Stromal cell of bone marrow (primary cell): ENCODE measurements at regions not wholly inside any gene's neighbourhood (a gene's known extent, or its start where the extent isn't known, plus 50 kb on each side); places are given as distances from the start of the nearest gene placed in this dataset.
"Not testable (repeated sequence)": the region's sequence is repeated elsewhere in the genome, so short reads cannot be mapped to it uniquely, and the experiment has no call there.

Experiments
- DNase-seq: peaks from one replicate; pipeline ENCODE4 v3.0.0-alpha.2; 2012; ENCODE audit warnings: low read depth

DNA sequence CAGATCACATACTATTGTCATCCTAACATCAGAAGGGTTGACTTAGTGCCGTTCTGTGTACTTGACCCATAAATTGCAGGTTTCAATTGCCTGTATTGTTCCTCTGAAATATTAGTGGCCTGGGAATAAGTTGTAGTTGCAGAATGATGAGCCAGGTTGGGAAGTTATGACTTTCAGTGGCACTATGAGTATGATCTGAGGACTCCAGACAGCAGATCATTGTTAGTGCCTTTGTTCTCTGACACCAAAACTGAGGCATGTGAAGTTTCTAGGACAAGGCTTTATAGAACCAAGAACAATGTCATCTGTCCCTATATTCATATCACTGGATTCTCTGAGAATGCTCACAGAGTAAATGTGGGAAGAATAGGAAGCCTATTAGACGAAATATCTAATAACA lies 403.7 kb downstream of the STK39 start:
- no peak for DNase-seq

DNA sequence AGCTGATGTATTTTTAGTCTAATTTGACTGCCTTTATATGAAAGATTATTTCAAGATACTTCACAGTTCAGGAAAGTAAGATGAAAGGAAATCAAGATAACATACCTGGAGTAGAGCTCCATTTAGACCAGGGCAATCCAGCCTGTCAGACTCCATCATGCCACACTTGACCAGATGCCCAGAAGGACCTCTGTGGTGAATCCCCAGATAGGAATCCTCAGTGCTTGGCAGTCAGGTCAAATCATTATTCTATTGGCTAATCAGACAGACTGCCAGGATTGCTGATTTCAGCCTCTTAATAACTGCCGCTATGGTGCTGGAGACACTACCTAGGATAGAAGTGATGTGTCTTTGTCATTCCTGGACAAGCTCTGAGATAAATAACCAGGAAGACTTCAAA lies 404.2 kb downstream of the STK39 start:
- DNase-seq: no peak

DNA sequence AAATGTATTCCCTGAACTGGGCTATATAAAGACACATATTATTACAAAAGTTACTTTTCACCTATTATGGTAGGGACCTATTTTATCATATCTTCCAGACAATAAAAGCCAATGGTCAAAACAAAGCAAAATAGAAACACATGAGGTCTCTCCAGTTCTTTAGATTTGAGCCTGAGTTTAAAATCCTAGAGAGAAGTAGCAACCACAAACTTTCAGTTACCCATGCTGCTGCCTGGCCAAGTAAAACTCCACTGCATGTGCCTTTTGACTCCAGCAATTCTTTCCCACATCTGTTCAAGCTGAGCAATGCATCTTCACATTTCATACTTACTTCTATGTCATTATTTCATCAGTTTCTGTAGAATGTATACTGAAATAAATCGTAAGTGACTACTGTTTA lies 405.3 kb downstream of the STK39 start:
- DNase-seq: no peak

DNA sequence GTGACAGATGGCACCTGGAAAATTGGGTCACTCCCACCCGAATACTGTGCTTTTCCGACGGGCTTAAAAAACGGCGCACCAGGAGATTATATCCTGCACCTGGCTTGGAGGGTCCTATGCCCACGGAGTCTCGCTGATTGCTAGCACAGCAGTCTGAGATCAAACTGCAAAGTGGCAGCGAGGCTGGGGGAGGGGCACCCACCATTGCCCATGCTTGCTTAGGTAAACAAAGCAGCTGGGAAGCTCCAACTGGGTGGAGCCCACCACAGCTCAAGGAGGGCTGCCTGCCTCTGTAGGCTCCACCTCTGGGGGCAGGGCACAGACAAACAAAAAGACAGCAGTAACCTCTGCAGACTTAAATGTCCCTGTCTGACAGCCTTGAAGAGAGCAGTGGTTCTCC lies 412.1 kb downstream of the STK39 start:
- not testable (repeated sequence) for DNase-seq

DNA sequence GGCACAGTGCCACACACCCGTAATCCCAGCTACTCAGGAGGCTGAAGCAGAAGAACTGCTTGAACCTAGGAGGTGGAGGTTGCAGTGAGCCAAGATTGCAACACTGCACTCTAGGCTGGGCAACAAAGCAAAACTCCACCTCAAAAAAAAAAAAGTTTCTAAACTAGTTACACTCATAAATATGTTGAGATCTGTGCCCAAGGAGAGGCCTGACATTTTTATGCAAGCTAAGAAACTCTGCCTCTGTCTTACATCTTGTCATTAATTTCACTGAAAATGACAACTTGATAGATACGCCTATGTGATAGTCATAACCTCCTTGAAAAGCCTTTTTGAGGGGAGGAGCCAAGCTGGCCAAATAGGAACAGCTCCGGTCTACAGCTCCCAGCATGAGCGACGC lies 412.7 kb downstream of the STK39 start:
- no peak for DNase-seq

DNA sequence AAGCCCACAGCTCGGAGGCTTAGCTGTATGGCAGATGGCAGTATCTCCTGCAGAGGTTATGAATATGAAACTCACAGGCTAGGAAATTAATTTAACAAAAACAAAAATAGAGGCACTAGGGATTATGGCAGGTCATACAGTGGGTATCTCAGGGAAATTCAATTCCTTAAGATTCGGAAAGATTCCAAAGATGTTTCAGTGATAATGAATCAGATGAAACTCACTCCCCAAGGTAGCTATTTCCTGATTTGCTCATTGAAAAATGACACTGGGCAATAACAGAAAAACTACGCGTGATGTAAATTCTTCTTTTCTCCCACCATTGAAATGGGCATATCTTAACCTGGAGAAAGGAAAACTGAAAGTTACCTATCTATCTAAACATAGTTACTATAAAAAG lies 414.1 kb downstream of the STK39 start:
- no peak for DNase-seq

DNA sequence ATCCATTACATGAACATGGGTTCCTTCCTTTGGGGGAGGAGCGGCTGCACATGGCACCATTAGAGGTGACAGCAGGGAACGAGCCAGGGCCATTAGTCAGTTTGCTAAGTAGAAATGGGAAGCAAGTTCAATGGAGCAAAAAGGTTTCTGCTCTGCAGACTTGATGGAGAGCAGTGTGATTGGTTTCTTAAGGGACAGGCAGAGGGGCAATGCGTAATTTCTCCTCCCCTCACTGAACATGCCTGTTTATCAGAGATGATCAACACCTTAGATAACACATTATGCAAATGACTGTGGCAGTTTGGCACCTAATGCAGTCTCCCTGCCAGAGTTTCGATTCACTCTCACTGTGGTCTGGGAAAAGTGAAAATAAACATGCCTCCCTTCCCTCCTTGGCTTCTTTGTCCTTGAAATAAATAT lies 414.5 kb downstream of the STK39 start:
- no peak for DNase-seq

DNA sequence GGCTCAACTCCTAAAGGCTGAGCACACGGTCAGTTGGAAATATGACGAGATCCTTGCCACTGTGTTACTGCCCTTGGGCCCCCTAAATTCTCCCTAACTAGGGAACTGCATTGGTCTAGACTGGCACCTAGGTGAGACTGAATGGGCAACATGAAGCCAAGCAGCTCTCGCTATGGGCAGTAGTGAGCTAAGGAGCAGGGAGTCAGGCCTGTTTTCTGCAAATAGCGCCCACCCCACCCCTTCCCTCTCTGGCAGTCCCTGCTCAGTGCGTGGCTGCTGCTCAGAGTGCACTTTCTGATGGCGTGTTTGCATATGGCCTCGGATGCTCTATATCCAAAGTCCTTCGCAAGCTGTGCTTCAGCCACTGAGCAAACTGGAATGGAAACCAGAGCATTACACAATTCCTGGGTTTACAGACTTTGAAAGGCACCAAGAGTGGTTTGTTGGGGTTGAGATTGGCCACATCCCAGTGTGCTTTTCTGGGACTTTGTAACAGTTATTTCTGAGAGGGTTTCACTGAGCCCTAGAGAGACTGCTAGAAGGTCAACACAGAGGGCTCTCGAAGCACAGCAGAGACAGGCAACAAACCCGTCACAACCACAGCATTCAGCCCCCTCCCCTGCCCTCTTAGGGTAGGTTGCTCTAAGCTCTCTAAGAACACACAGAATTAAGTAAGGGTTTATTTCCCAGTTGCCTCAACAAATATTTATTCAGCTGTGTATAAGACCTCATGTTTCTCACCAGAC lies 419.9 kb downstream of the STK39 start:
- DNase-seq: no peak

DNA sequence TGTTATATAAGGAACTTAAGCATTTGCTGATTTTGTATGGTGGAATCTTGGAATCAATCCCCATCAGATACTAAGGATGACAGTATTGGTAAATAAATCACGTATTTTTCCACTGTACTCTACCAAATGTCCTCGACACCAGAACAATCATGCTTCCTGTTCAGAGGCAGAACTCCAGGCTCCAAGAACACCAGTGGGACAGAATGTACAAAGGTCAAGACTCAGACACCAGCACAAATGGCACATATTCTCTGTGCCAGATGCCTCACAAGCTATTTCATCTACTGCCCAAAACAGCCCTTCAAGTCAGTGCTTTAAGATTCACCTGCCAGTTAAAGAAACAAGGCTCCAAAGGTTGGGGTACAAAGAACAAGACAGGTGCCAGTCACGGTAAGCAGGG lies 420.5 kb downstream of the STK39 start:
- DNase-seq: no peak

DNA sequence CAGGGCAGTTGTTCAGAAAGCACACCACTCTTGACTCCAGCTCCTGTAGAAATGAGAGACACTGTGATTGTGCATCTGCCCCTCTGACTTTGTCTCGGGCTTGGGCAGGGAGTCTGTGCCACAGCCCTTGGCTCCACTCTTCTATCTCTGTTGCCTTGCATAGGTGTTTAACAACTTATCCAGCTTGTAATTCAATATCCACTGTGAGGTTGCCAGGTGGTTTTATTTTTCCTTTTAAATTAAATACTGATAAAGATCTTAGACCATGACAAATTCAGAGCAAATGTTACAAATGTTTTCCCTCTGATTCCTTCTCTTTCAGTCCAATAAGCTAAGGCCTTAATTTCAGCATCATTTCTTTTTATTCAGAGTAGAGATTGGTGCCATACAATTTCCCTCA lies 421.7 kb downstream of the STK39 start:
- DNase-seq: no peak

DNA sequence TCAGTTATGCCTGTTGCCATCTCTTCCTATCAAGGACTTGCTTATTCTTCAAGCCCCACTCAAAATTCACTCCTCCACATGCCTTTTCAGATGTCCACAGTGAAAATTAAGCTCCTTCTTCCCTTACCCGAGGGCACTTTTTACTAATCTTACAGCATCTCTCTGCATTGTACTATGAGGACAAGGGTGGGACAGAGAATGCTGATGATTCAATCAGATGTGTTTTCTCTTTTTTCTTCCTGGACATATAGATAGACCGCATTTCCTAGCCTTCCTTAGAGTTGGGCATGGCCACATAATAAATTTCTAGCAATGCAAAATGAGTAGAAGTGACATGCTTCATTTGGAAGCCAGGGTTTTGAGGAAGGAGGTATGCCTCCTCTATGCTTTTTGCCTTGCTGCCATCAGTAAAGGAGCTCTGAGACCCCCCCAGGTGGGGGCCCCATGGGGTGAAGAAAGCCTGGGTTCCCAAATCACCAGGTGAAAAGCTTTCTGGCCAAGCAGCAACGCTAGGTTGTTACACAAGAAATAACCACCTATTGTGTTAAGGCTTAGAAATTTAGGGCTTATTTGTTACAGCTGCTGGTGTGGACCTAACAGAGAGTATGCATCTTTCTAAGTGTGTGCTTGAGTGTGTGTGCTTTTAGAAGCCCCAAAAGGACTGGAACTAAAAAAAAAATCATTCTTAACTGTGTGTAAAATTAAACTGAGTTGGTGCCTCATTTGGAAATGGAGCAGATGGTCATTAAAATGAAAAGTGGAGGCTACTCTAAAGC lies 424.5 kb downstream of the STK39 start:
- DNase-seq: no peak

DNA sequence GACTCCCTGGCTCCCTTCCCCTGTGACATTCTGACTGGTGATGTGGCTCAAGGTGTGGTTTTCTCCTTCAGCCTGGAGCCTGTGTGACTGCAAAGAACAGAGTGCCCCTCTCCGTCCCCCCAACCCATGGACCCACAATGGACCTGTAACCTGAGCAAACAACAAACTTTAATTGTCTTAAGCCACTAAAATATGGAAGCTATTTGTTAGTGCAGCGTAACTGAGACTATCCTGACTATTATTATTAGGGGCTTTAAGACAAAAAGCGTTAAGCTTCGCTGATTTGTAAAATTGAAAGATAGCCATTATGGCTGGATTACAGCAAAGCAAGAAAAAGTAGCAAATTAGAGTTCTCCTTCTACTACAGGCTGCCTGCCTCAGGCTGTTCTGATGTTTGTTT lies 426.9 kb downstream of the STK39 start:
- DNase-seq: no peak

DNA sequence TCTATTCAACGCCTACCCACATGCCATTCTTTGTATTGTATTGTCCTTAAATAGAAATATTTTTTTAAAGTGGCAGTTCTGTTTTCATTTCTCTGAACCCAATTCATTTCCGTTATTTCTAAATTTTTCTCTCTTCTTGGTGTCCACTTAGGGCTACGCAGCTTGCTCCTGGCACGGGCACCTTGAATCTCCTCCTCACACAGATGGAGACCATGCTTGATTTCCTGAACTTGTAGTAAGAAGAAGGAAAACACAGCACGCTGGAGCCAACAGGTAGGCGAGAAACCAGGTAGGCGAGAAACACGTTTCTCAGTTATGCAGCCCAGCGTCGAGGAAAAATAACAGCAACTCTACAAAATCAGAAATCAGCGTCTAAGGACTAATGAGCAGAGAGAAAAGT lies 428.9 kb downstream of the STK39 start:
- no peak for DNase-seq

DNA sequence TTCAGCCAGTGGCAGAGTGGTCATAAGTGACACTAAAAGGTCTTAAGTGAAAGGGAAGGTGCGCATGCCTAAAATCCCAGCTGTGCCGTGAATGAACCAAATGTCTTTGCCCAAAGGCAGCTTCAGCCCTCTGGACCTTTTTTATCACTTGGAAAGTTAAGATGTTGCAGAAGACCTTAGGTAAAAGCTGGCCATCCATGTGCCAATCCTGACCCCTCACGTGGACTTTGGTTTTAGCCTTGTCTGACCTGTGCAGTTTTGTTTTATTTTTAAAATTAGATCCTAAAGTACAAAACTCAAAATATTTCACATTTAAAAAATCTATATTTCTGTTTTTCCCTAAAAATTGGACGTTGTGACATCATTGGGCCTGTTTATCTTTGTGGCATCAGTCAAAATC lies 429.5 kb downstream of the STK39 start:
- no peak for DNase-seq

DNA sequence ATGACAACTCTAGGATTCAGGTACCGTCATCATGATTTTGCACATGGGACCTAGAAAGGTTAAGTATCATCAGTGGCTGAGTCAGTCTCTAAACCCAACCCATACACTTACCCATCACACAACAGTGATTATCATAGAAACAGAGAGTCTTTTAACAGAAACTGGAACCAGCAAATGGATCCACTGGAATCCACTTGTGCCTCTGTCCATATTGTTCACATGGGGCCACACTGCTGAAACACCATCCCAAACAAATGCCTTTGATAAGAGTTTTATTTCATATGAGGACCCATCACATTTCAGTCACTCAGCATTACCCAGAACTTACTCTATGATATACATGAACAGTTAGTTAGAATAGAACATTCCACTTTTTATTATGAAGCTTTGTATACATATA lies 430.0 kb downstream of the STK39 start:
- no peak for DNase-seq

DNA sequence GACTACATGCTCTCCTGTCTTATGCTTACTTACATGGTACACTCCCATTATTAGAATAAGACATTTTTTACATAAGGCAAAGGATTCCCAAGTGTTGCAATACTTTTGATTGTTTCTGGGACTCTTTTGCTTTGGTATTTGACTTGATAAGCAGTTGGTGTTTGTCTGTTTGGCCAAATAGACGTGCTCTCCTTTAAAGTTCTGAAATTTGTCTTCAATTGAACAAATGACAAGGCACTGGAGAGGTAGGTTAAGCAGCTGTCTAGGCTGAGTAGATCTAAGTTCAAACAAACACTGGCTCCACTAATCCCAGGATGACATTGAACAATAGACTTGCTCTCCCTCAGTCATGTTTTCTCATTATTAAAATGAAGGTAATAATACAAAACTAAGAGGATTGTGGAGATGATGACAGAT lies 430.5 kb downstream of the STK39 start:
- no peak for DNase-seq

DNA sequence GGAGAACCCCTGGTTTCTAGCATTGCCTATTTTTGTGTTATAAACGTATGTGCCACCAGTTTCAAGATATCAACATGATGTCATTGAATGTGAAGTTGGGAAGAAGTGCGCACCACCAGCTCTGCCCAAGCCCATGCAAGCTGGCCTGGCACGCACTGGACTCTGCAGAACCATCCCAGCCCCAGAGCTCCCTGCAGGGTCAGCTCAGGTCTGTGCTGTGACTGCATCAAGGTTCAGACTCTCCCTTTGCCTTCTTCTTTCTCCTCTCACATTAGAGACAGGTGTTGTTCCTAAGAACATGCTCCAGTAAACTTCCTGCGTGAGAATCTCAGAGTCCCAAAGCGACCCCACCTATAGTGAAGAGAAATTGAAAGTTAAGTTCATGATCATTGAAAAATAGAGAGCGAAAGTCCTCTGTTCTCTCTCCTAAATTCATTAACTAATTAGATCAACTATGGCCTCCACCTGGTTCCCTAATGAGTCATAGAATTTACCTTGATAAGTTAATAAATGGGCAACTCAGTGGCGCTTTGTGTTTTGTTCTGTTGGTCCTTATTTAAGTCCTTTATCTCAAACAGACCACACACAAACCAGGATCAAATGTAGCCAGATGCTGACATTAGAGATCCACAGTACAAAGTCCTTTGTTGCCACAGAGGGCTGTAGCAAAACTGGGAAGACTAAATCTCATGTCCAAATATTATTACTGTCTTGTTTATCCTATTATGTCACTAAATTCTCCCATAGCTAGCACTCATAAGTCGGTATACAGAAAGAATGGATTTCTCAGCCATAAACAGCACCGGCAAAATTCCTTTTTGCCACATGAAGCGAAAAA lies 432.3 kb downstream of the STK39 start:
- DNase-seq: no peak

DNA sequence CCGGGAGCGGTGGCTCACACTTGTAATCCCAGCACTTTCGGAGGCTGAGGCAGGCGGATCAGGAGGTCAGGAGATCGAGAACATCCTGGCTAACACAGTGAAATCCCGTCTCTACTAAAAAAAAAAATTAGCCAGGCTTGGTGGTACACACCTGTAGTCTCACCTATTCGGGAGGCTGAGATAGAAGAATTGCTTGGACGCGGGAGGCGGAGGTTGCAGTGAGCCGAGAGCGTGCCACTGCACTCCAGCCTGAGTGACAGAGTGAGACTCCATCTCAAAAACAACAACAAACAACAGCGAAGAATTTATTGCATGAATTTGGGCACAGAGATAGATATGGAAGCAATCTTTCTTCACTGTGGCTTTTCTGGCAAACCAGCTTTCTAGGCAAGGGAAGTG lies 432.9 kb downstream of the STK39 start:
- not testable (repeated sequence) for DNase-seq

DNA sequence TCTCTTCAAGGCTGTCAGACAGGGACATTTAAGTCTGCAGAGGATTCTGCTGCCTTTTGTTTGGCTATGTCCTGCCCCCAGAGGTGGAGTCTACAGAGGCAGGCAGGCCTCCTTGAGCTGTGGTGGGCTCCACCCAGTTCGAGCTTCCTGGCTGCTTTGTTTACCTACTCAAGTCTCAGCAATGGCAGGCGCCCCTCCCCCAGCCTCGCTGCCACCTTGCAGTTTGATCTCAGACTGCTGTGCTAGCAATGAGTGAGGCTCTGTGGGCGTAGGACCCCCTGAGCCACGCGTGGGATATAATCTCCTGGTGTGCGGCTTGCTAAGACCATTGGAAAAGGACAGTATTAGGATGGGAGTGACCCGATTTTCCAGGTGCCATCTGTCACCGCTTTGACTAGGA lies 437.6 kb downstream of the STK39 start:
- not testable (repeated sequence) for DNase-seq

DNA sequence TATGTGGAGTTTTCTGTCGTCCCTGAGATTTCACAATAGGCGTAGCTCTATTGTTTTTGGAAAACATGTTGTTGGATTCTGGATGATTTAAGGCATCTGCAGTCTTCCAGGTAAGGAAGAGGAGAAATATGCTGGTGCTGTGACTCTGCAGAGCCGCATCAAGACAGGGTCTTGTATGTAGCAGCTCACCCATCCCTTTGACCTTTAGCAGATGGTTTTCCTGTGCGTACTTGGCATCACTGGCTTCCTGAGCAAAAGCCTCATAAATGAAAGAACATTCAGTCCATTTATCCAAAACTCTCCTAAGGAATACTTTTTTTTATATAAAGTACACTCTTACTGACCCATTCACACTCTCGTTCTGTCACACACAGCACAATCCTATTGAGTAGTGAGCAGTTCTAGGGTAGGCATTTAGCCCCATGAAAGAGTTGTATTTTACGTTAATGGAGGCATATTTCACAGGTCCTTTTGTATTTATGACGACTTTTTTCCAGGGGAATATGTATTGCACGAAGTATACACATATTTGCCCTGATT lies 443.9 kb downstream of the STK39 start:
- DNase-seq: no peak

DNA sequence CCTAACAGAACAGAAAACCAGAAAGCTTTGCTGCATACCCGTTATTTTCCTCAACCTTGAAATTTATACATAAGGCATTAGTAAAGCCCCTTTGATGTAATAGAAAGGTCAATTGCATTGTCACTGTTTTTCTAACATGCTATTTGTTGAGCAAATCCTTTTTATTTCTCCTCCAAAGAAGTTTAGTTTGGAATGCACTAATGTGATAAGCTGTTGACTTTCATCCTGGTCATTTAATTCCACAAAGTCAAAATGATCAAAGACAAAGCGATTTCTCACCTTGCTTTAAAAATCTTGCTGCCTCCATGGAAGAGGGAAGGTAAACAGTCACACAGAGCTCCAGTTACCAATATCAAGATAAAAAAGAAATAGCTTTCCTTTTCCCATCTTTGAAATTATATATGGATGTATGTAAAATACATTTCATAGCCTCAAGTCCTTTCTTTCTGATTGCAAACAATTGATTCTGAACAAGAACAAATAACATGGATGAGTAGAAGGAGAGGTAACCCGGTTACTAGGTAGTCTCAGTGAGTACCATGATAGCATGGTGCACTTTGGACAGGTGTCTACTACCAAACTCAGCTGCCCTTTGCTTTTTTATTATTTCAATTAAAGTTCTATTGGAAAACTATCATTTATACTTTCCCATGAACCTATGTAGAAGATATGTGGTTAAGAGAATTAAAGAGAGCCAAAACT lies 452.7 kb downstream of the STK39 start:
- DNase-seq: no peak

DNA sequence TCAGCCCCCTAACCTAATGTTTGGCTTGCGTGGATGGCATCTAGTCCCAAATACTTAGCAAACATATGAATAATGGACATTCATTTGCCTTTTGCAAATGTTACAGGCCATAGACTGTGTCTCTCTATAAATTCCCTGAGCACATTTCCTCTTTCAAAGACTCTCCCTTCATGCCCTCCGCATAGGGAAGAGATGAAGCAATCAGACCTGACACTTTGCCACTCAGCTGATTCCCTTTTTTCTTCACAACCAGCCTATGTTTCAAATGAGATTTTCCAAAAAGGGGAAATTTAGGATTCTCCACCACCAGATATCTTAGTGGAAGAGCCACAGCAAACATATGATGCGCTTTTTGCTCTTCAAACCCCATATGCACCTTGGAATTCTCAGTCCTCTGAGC lies 453.7 kb downstream of the STK39 start:
- no peak for DNase-seq
